ENCODE measurements at regions not wholly inside any gene's neighbourhood (a gene's known extent, or its start where the extent isn't known, plus 50 kb on each side); places are given as distances from the start of the nearest gene placed in this dataset.

DNA sequence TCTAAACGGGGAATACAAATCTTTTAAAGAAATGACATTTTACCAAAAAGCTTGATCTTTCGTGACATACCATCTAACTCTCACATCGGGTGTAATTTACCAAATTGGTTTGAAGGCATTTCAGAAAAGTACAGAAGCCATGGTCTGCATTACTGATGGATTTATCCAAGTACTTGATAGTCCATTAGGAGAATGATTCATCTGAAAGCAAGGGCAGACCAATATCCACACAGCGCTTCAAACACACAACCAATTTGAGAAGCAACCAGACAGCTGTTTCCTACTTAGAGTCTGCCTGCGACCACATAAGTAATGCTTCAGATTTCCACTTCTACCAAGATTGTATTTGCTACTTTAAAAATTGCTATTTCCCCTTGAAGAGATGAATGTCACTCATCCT, 697.6 kb upstream of the ALCAM start:
- DNase-seq (ENCODE audit: low read depth in 1 of 2, low spot score in 1 of 2): no peak
- Histone ChIP-seq H3K27ac (replicated peaks) (no peak overlapping the region), H3K27me3 (ENCODE audit: insufficient read depth, poor library complexity, severe bottlenecking) (no peaks in the 10 kb centered on the region), H3K4me3 (replicated peaks; ENCODE audit: insufficient read depth, low read length) (no peak overlapping the region)
- TF ChIP-seq, protein P1, sequence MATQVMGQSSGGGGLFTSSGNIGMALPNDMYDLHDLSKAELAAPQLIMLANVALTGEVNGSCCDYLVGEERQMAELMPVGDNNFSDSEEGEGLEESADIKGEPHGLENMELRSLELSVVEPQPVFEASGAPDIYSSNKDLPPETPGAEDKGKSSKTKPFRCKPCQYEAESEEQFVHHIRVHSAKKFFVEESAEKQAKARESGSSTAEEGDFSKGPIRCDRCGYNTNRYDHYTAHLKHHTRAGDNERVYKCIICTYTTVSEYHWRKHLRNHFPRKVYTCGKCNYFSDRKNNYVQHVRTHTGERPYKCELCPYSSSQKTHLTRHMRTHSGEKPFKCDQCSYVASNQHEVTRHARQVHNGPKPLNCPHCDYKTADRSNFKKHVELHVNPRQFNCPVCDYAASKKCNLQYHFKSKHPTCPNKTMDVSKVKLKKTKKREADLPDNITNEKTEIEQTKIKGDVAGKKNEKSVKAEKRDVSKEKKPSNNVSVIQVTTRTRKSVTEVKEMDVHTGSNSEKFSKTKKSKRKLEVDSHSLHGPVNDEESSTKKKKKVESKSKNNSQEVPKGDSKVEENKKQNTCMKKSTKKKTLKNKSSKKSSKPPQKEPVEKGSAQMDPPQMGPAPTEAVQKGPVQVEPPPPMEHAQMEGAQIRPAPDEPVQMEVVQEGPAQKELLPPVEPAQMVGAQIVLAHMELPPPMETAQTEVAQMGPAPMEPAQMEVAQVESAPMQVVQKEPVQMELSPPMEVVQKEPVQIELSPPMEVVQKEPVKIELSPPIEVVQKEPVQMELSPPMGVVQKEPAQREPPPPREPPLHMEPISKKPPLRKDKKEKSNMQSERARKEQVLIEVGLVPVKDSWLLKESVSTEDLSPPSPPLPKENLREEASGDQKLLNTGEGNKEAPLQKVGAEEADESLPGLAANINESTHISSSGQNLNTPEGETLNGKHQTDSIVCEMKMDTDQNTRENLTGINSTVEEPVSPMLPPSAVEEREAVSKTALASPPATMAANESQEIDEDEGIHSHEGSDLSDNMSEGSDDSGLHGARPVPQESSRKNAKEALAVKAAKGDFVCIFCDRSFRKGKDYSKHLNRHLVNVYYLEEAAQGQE (IDR thresholded peaks at IDR 0.05; ENCODE audit: insufficient replicate concordance, low read depth): no peak

DNA sequence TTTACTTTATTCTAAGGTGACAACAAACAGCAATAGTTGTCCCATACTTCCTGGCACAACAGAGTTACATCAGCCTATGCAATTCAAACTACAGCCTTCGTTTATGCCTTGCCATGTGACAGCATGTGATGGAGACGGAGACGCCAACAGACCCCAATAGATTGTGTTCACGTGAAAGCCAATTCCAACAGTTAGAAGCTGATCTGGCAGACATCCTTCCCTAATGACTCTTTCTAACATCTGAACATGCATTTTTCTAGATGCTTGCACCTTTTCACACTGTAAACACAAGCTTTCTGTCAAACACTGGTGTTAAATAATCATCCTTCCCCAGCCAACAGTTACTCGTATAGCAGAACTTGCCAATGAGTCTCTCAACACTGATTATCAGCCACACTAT, 694.4 kb upstream of the ALCAM start:
- Histone ChIP-seq H3K27me3 (ENCODE audit: insufficient read depth, poor library complexity, severe bottlenecking) (no peaks in the 10 kb centered on the region), H3K4me3 (replicated peaks; ENCODE audit: insufficient read depth, low read length) (no peak overlapping the region), H3K27ac (replicated peaks) (no peak overlapping the region)
- DNase-seq (ENCODE audit: low read depth in 1 of 2, low spot score in 1 of 2): no peak
- TF ChIP-seq, protein P1 (IDR thresholded peaks at IDR 0.05; ENCODE audit: insufficient replicate concordance, low read depth): no peak
- TF ChIP-seq POLR2AphosphoS5 (IDR thresholded peaks at IDR 0.05; ENCODE audit: low read depth): no peak
- TF ChIP-seq, protein P2, sequence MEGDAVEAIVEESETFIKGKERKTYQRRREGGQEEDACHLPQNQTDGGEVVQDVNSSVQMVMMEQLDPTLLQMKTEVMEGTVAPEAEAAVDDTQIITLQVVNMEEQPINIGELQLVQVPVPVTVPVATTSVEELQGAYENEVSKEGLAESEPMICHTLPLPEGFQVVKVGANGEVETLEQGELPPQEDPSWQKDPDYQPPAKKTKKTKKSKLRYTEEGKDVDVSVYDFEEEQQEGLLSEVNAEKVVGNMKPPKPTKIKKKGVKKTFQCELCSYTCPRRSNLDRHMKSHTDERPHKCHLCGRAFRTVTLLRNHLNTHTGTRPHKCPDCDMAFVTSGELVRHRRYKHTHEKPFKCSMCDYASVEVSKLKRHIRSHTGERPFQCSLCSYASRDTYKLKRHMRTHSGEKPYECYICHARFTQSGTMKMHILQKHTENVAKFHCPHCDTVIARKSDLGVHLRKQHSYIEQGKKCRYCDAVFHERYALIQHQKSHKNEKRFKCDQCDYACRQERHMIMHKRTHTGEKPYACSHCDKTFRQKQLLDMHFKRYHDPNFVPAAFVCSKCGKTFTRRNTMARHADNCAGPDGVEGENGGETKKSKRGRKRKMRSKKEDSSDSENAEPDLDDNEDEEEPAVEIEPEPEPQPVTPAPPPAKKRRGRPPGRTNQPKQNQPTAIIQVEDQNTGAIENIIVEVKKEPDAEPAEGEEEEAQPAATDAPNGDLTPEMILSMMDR (IDR thresholded peaks at IDR 0.05; ENCODE audit: insufficient read depth, low read length): no peak
- TF ChIP-seq SPI1 (IDR thresholded peaks at IDR 0.05; ENCODE audit: borderline replicate concordance, low read depth): no peak
- TF ChIP-seq GABPA (IDR thresholded peaks at IDR 0.05; ENCODE audit: low read depth): no peak

DNA sequence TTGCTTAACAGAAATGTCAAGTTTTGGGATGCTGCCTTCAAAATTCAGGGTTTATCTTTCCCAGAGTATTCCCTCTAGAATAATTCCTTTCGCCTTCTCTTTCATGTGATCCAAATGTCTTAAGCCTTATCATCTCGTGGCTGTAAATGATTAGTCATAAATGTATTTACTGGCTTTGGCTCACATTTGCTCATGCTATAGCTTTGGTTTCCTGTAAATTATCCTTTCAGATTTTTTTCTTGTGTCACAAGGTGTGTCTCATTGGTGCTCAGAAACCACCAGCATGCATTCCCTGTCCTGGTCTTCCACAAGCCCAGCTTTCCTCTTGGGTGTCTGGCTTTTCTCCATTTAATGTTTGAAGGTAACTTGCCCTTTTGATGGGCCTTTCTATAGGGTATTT, 692.7 kb upstream of the ALCAM start:
- no peak for DNase-seq (ENCODE audit: low read depth in 1 of 2, low spot score in 1 of 2)
- TF ChIP-seq POLR2AphosphoS5 (IDR thresholded peaks at IDR 0.05; ENCODE audit: low read depth) (no peak), GABPA (IDR thresholded peaks at IDR 0.05; ENCODE audit: low read depth) (no peak), SPI1 (IDR thresholded peaks at IDR 0.05; ENCODE audit: borderline replicate concordance, low read depth) (no peak)
- TF ChIP-seq, protein P1 (IDR thresholded peaks at IDR 0.05; ENCODE audit: insufficient replicate concordance, low read depth): no peak
- TF ChIP-seq, protein P2 (IDR thresholded peaks at IDR 0.05; ENCODE audit: insufficient read depth, low read length): no peak
- Histone ChIP-seq H3K27ac (replicated peaks) (no peak overlapping the region), H3K27me3 (ENCODE audit: insufficient read depth, poor library complexity, severe bottlenecking) (no peaks in the 10 kb centered on the region), H3K4me3 (replicated peaks; ENCODE audit: insufficient read depth, low read length) (no peak overlapping the region)

DNA sequence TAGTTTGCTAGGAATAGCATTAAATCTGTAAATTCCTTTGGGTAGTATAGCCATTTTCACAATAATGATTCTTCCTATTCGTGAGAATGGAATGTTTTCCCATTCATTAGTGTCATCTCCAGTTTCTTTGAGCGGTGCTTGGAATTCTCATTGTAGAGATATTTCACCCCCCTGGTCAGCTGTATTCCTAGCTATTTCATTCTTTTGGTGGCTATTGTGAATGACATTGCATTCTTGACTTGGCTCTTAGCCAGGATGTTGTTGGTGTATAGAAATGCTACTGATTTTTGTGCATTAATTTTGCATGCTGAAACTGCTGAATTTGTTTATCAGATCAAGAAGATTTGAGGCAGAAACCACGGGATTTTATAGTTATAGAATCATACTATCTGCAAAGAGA, 690.5 kb upstream of the ALCAM start:
- no peak overlapping the region for H3K27ac ChIP-seq (replicated peaks)

More for the DNA sequence above, 690.5 kb upstream of the ALCAM start:
- DNase-seq (ENCODE audit: low read depth in 1 of 2, low spot score in 1 of 2): no peak
- Histone ChIP-seq H3K4me3 (replicated peaks; ENCODE audit: insufficient read depth, low read length) (no peak overlapping the region), H3K27me3 (ENCODE audit: insufficient read depth, poor library complexity, severe bottlenecking) (no peaks in the 10 kb centered on the region)
- TF ChIP-seq, protein P2 (IDR thresholded peaks at IDR 0.05; ENCODE audit: insufficient read depth, low read length): no peak
- TF ChIP-seq, protein P1 (IDR thresholded peaks at IDR 0.05; ENCODE audit: insufficient replicate concordance, low read depth): no peak
- TF ChIP-seq POLR2AphosphoS5 (IDR thresholded peaks at IDR 0.05; ENCODE audit: low read depth): no peak
- no peak for TF ChIP-seq GABPA (IDR thresholded peaks at IDR 0.05; ENCODE audit: low read depth)
- TF ChIP-seq SPI1 (IDR thresholded peaks at IDR 0.05; ENCODE audit: borderline replicate concordance, low read depth): no peak

Measured in HL-60 (cell line).